ENCODE measurements at regions not wholly inside any gene's neighbourhood (a gene's known extent, or its start where the extent isn't known, plus 50 kb on each side); places are given as distances from the start of the nearest gene placed in this dataset.

DNA sequence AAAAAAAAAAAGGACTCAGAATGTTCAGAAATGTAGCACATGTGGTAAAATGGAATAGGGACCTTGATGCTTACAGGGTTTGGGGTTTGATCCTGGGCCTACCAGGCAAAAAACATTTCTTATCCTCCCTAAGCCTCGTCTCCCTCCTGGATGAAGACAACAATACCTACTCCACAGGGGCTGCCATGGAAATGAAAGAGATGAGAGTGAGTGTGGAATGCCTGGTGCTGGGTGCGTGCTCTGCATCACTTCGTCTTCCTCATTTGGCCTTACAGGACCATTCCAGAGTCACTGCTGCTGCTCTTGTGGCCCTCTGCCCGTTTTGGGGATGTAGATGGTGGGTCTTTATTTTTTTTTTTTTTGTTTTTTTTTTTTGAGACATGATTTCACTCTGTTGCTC is 692.9 kb upstream of the EEF2KMT start:
- Histone ChIP-seq H3K9me3 (ENCODE audit: low read length) (no peaks in the 10 kb centered on the region), H3K79me2 (ENCODE audit: insufficient read depth, low read depth, low read length) (no peaks in the 10 kb centered on the region), H3K9me2 (ENCODE audit: insufficient read depth, low read length) (no peaks in the 10 kb centered on the region), H3K4me2 (ENCODE audit: low read length) (no peak overlapping the region), H3K36me3 (ENCODE audit: insufficient read depth, low read length) (no peaks in the 10 kb centered on the region), H4K20me1 (ENCODE audit: insufficient read depth, low read length) (no peaks in the 10 kb centered on the region), H3K4me1 (ENCODE audit: insufficient read depth, low read length, poor library complexity, severe bottlenecking) (no peaks in the 10 kb centered on the region), H3K27ac (ENCODE audit: low read depth, low read length, poor library complexity, severe bottlenecking) (no peak overlapping the region), H3K4me3 (ENCODE audit: low read depth, low read length, poor library complexity, severe bottlenecking) (no peak overlapping the region), H2AFZ (ENCODE audit: low read length) (no peak overlapping the region)
- intact Hi-C loops (cut with micrococcal nuclease; ENCODE audit: unreplicated experiment), result no loop called here
- no TSS peak for BruUV-seq (replicated peaks)
- TF ChIP-seq, protein P1, sequence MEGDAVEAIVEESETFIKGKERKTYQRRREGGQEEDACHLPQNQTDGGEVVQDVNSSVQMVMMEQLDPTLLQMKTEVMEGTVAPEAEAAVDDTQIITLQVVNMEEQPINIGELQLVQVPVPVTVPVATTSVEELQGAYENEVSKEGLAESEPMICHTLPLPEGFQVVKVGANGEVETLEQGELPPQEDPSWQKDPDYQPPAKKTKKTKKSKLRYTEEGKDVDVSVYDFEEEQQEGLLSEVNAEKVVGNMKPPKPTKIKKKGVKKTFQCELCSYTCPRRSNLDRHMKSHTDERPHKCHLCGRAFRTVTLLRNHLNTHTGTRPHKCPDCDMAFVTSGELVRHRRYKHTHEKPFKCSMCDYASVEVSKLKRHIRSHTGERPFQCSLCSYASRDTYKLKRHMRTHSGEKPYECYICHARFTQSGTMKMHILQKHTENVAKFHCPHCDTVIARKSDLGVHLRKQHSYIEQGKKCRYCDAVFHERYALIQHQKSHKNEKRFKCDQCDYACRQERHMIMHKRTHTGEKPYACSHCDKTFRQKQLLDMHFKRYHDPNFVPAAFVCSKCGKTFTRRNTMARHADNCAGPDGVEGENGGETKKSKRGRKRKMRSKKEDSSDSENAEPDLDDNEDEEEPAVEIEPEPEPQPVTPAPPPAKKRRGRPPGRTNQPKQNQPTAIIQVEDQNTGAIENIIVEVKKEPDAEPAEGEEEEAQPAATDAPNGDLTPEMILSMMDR (conservative IDR thresholded peaks at IDR 0.05; ENCODE audit: low read length), result no peak
- TF ChIP-seq EZH2phosphoT487 (IDR thresholded peaks at IDR 0.05; ENCODE audit: borderline replicate concordance, low read depth, low read length), result no peak
- ChIA-PET CTCF (ENCODE audit: unreplicated experiment) (no interaction called here), POLR2A (interaction anchor here (0.7 kb wide), 1 partner anchor 856 kb away, joined by 3 read pairs; no protein-coding TSS in a partner anchor)
- no peak for DNase-seq (ENCODE audit: low spot score)

DNA sequence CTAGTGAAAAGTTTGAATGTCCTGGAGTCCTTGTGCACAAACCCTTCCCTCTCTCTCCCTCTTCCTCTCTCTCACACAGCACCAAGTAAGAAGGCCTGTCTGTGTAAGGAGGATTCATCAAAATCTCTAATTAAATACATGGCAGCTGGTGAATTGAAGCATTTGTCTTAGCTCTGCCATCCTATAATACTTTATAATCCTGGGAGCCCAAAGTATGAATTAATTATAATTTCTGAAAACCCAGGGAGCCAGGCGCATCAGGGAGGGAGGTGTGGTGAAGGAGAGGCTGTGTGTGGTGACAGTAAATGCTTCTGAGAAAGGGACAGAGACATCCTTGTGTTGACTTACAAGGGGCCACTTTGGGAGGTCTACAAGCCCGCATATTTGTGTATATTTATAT is 691.4 kb upstream of the EEF2KMT start:
- Histone ChIP-seq H4K20me1 (ENCODE audit: insufficient read depth, low read length) (no peaks in the 10 kb centered on the region), H3K9me2 (ENCODE audit: insufficient read depth, low read length) (no peaks in the 10 kb centered on the region), H2AFZ (ENCODE audit: low read length) (no peak overlapping the region), H3K4me3 (ENCODE audit: low read depth, low read length, poor library complexity, severe bottlenecking) (no peak overlapping the region), H3K4me2 (ENCODE audit: low read length) (no peak overlapping the region), H3K9me3 (ENCODE audit: low read length) (no peaks in the 10 kb centered on the region), H3K27ac (ENCODE audit: low read depth, low read length, poor library complexity, severe bottlenecking) (no peak overlapping the region), H3K4me1 (ENCODE audit: insufficient read depth, low read length, poor library complexity, severe bottlenecking) (no peaks in the 10 kb centered on the region), H3K79me2 (ENCODE audit: insufficient read depth, low read depth, low read length) (no peaks in the 10 kb centered on the region), H3K36me3 (ENCODE audit: insufficient read depth, low read length) (no peaks in the 10 kb centered on the region)
- TF ChIP-seq, protein P1 (conservative IDR thresholded peaks at IDR 0.05; ENCODE audit: low read length), result no peak
- TF ChIP-seq EZH2phosphoT487 (IDR thresholded peaks at IDR 0.05; ENCODE audit: borderline replicate concordance, low read depth, low read length), result no peak
- POLR2A ChIA-PET, result no interaction called here
- CTCF ChIA-PET (ENCODE audit: unreplicated experiment), result no interaction called here
- BruUV-seq (replicated peaks), result no TSS peak
- intact Hi-C loops (cut with micrococcal nuclease; ENCODE audit: unreplicated experiment), result no loop called here
- no peak for DNase-seq (ENCODE audit: low spot score)

DNA sequence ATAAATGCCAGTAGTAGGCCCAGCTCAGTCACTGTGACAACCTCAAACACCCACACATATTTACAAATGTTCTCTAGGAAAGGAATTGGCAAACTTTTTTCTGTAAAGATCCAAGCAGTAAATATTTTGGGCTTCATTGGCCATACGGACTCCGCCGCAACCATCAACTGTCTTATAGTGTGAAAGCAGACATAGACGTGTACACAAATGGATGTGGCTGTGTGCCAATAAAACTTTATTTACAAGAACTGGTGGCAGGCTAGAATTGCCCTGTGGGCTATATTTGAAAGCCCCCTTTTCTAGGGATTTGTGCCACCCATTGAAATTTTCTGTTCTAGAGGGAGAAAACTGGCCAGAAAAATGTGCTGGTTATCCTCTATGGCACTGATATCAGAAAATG is 683.8 kb upstream of the EEF2KMT start:
- Histone ChIP-seq H3K4me2 (ENCODE audit: low read length) (no peak overlapping the region), H3K79me2 (ENCODE audit: insufficient read depth, low read depth, low read length) (no peaks in the 10 kb centered on the region), H3K27ac (ENCODE audit: low read depth, low read length, poor library complexity, severe bottlenecking) (no peak overlapping the region), H3K9me3 (ENCODE audit: low read length) (no peaks in the 10 kb centered on the region), H3K4me1 (ENCODE audit: insufficient read depth, low read length, poor library complexity, severe bottlenecking) (no peaks in the 10 kb centered on the region), H4K20me1 (ENCODE audit: insufficient read depth, low read length) (no peaks in the 10 kb centered on the region), H3K36me3 (ENCODE audit: insufficient read depth, low read length) (no peaks in the 10 kb centered on the region), H2AFZ (ENCODE audit: low read length) (no peak overlapping the region), H3K9me2 (ENCODE audit: insufficient read depth, low read length) (no peaks in the 10 kb centered on the region), H3K4me3 (ENCODE audit: low read depth, low read length, poor library complexity, severe bottlenecking) (no peak overlapping the region)
- no peak for TF ChIP-seq EZH2phosphoT487 (IDR thresholded peaks at IDR 0.05; ENCODE audit: borderline replicate concordance, low read depth, low read length)
- TF ChIP-seq, protein P1 (conservative IDR thresholded peaks at IDR 0.05; ENCODE audit: low read length), result no peak
- intact Hi-C loops (cut with micrococcal nuclease; ENCODE audit: unreplicated experiment), result no loop called here
- DNase-seq (ENCODE audit: low spot score), result no peak
- ChIA-PET CTCF (ENCODE audit: unreplicated experiment) (no interaction called here), POLR2A (no interaction called here)
- BruUV-seq (replicated peaks), result no TSS peak
